ENCODE measurements at regions not wholly inside any gene's neighbourhood (a gene's known extent, or its start where the extent isn't known, plus 50 kb on each side); places are given as distances from the start of the nearest gene placed in this dataset.
"Not testable (repeated sequence)": the region's sequence is repeated elsewhere in the genome, so short reads cannot be mapped to it uniquely, and the experiment has no call there.

DNA sequence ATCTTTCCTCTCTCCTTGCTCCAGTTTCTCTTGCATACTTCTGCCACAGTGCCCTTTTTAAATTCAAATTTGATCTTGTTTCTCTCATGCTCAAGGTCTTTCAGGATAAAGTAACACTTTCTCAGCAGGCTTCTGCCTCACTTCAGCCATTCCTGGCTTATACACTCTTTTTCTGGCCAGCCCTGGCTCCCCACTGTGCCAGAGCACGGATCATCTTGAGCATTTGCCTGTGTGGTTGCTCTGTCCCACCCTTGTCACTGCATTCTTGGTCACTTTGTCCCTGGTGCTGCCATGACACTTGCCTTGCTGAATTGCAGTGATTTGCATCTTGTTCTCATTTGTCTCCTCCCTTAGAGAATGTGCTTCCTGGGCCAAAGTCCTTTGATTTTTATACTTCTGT, 634.3 kb downstream of the TMEM182 start:
- no peaks in the 10 kb centered on the region for H3K9me3 ChIP-seq
- H3K4me1 ChIP-seq: no peaks in the 10 kb centered on the region
- TF ChIP-seq POLR2A (IDR thresholded peaks at IDR 0.05) (no peak), EP300 (IDR thresholded peaks at IDR 0.05; ENCODE audit: low read depth) (no peak), POLR2AphosphoS5 (IDR thresholded peaks at IDR 0.05) (no peak)
- TF ChIP-seq, protein P1, sequence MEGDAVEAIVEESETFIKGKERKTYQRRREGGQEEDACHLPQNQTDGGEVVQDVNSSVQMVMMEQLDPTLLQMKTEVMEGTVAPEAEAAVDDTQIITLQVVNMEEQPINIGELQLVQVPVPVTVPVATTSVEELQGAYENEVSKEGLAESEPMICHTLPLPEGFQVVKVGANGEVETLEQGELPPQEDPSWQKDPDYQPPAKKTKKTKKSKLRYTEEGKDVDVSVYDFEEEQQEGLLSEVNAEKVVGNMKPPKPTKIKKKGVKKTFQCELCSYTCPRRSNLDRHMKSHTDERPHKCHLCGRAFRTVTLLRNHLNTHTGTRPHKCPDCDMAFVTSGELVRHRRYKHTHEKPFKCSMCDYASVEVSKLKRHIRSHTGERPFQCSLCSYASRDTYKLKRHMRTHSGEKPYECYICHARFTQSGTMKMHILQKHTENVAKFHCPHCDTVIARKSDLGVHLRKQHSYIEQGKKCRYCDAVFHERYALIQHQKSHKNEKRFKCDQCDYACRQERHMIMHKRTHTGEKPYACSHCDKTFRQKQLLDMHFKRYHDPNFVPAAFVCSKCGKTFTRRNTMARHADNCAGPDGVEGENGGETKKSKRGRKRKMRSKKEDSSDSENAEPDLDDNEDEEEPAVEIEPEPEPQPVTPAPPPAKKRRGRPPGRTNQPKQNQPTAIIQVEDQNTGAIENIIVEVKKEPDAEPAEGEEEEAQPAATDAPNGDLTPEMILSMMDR (IDR thresholded peaks at IDR 0.05): no peak
- H3K4me3 ChIP-seq: no peak overlapping the region
- H3K27ac ChIP-seq: no peak overlapping the region
- WGBS, 2 donors (ENCODE audit: low coverage in 1 of 2): 33% methylated on average over 1 of the region's 1 CpG; no CpG with 5 or more reads in 1 of the 2 donors
- DNase-seq: no peak
- intact Hi-C loops (cut with DNase I; ENCODE audit: low total_unique reads): no loop called here
- H3K27me3 ChIP-seq: no peaks in the 10 kb centered on the region
- H3K36me3 ChIP-seq: no peaks in the 10 kb centered on the region
- in situ Hi-C loops (cut with MboI; ENCODE audit: low pct_ligation_motif_present in 1 of 4, low pct_unique_long_range_greater_than_20kb in 1 of 4, low sequenced_read_pairs in 3 of 4): no loop called here

DNA sequence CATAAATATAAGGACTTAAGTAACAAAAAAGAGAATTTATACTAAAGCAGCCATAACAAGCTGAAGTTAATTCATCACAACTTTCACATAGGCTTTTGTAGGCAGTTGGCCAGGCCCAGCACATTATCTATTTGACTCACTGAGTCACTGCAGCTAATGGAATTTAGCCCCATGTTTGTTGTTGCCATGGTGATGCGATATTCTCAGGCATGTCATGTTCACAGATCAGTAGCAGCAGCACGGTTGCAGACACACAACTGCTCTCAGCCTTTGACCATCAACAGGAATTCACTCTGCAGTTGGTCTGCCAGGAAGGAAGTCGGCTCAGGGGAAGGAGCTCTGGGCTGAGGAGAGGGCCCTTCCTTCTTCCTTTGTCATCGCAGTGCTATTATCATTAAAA, 639.8 kb downstream of the TMEM182 start:
- H3K36me3 ChIP-seq: no peaks in the 10 kb centered on the region
- no peak for DNase-seq
- intact Hi-C loops (cut with DNase I; ENCODE audit: low total_unique reads) (no loop called here), in situ Hi-C loops (cut with MboI; ENCODE audit: low pct_ligation_motif_present in 1 of 4, low pct_unique_long_range_greater_than_20kb in 1 of 4, low sequenced_read_pairs in 3 of 4) (no loop called here)
- no peak overlapping the region for H3K4me3 ChIP-seq
- TF ChIP-seq EP300 (IDR thresholded peaks at IDR 0.05; ENCODE audit: low read depth) (no peak), POLR2AphosphoS5 (IDR thresholded peaks at IDR 0.05) (no peak), POLR2A (IDR thresholded peaks at IDR 0.05) (no peak)
- TF ChIP-seq, protein P1 (IDR thresholded peaks at IDR 0.05): no peak
- WGBS, 2 donors (ENCODE audit: low coverage in 1 of 2): 28 to 41% methylated on average over 4 of the region's 4 CpGs
- H3K27me3 ChIP-seq: no peaks in the 10 kb centered on the region
- no peaks in the 10 kb centered on the region for H3K4me1 ChIP-seq
- no peak overlapping the region for H3K27ac ChIP-seq
- no peaks in the 10 kb centered on the region for H3K9me3 ChIP-seq

DNA sequence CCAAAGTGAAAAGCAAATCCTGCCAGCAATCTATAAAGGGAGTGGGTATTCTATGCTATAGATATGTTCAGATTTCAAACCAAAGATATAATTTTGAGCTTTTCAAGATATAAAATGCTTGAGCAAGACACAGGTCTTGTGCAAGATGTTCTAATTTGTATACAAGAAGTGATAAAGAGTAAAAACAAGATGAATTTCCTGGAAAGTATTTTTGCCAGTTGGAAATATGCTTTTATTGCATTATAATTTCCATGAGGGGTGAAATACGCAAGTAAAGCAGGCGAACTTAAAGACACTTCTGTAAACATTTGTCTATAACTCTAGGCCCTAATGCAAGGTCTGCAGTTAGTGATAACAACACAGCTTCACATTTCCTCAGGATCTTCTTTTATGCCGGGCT, 640.5 kb downstream of the TMEM182 start:
- Histone ChIP-seq H3K27me3 (no peaks in the 10 kb centered on the region), H3K4me1 (no peaks in the 10 kb centered on the region), H3K4me3 (no peak overlapping the region), H3K9me3 (no peaks in the 10 kb centered on the region), H3K36me3 (no peaks in the 10 kb centered on the region), H3K27ac (no peak overlapping the region)
- TF ChIP-seq, protein P1 (IDR thresholded peaks at IDR 0.05): no peak
- TF ChIP-seq POLR2AphosphoS5 (IDR thresholded peaks at IDR 0.05): no peak
- TF ChIP-seq EP300 (IDR thresholded peaks at IDR 0.05; ENCODE audit: low read depth): no peak
- no peak for TF ChIP-seq POLR2A (IDR thresholded peaks at IDR 0.05)
- no peak for DNase-seq
- in situ Hi-C loops (cut with MboI; ENCODE audit: low pct_ligation_motif_present in 1 of 4, low pct_unique_long_range_greater_than_20kb in 1 of 4, low sequenced_read_pairs in 3 of 4): no loop called here
- intact Hi-C loops (cut with DNase I; ENCODE audit: low total_unique reads): no loop called here
- 62 to 84% methylated on average over 2 to 3 of the region's 3 CpGs for WGBS, 2 donors (ENCODE audit: low coverage in 1 of 2)

DNA sequence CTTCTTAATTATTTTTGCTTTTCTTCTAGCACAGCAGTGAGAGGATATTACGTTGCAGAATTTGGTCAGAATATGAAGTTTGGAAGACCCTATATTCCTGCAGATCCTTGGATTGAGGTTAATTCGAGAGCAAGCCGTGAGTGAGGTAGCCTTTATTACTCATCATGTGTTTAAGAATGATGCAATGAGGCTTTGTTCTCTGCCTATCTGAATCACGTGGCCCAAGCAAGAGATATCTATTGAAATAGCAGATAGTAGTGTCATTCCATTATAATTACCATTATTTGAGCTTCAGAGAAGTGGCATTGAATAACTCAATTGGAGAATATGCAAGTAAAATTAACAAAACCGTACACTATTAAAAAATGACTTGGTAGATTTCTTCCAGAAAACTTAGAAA, 641.1 kb downstream of the TMEM182 start:
- no peak overlapping the region for H3K27ac ChIP-seq
- H3K4me3 ChIP-seq: no peak overlapping the region
- WGBS, 2 donors (ENCODE audit: low coverage in 1 of 2): 77 to 78% methylated on average over 4 to 5 of the region's 5 CpGs
- no peaks in the 10 kb centered on the region for H3K4me1 ChIP-seq
- no peaks in the 10 kb centered on the region for H3K36me3 ChIP-seq
- no peak for DNase-seq
- no peaks in the 10 kb centered on the region for H3K27me3 ChIP-seq
- in situ Hi-C loops (cut with MboI; ENCODE audit: low pct_ligation_motif_present in 1 of 4, low pct_unique_long_range_greater_than_20kb in 1 of 4, low sequenced_read_pairs in 3 of 4): no loop called here
- intact Hi-C loops (cut with DNase I; ENCODE audit: low total_unique reads): no loop called here
- TF ChIP-seq EP300 (IDR thresholded peaks at IDR 0.05; ENCODE audit: low read depth) (no peak), POLR2AphosphoS5 (IDR thresholded peaks at IDR 0.05) (no peak), POLR2A (IDR thresholded peaks at IDR 0.05) (no peak)
- TF ChIP-seq, protein P1 (IDR thresholded peaks at IDR 0.05): no peak
- H3K9me3 ChIP-seq: no peaks in the 10 kb centered on the region

DNA sequence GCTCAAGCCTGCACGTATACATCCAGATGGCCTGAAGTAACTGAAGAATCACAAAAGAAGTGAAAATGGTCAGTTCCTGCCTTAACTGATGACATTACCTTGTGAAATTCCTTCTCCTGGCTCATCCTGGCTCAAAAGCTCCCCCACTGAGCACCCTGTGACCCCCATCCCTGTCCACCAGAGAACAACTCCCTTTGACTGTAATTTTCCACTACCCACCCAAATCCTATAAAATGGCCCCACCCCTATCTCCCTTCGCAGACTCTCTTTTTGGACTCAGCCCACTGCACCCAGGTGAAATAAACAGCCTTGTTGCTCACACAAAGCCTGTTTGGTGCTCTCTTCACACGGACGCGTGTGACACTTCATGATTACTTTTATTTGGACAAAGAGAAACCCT, 641.6 kb downstream of the TMEM182 start:
- H3K27me3 ChIP-seq; H3K4me1 ChIP-seq; DNase-seq; in situ Hi-C loops (cut with MboI; ENCODE audit: low pct_ligation_motif_present in 1 of 4, low pct_unique_long_range_greater_than_20kb in 1 of 4, low sequenced_read_pairs in 3 of 4); H3K9me3 ChIP-seq; intact Hi-C loops (cut with DNase I; ENCODE audit: low total_unique reads); H3K27ac ChIP-seq; H3K4me3 ChIP-seq; H3K36me3 ChIP-seq: not testable (repeated sequence)
- WGBS, 2 donors (ENCODE audit: low coverage in 1 of 2): 90 to 100% methylated on average over 1 to 5 of the region's 5 CpGs
